WERI-Rb-1 (cell line): ENCODE measurements at regions not wholly inside any gene's neighbourhood (a gene's known extent, or its start where the extent isn't known, plus 50 kb on each side); places are given as distances from the start of the nearest gene placed in this dataset.

Experiments
- DNase-seq: peaks from one replicate; pipeline ENCODE4 v3.0.0-alpha.2; 2020
- H3K27ac ChIP-seq: fragments of 250-450 bp; sonication (Bioruptor Pico); 2 replicates; pipeline ENCODE4 v1.5.1; 2020; ENCODE audit warnings: mild to moderate bottlenecking, moderate library complexity
- H3K27me3 ChIP-seq: fragments of 250-450 bp; sonication (Bioruptor Pico); 2 replicates; pipeline ENCODE4 v1.5.1; 2021; ENCODE audit warnings: mild to moderate bottlenecking, low read depth, moderate library complexity; ENCODE audit not compliant: insufficient read depth, severe bottlenecking
- H3K36me3 ChIP-seq: fragments of 250-450 bp; sonication (Bioruptor Pico); 2 replicates; pipeline ENCODE4 v1.5.1; 2020; ENCODE audit warnings: mild to moderate bottlenecking, moderate library complexity
- H3K4me3 ChIP-seq: 2 replicates; pipeline ENCODE4 v1.5.1; 2011; ENCODE audit warnings: low read depth, mild to moderate bottlenecking, control low read depth, low read length
- H3K9me3 ChIP-seq: fragments of 250-450 bp; sonication (Bioruptor Pico); 2 replicates; pipeline ENCODE4 v1.5.1; 2021; ENCODE audit warnings: mild to moderate bottlenecking, moderate library complexity; ENCODE audit not compliant: severe bottlenecking
- TF ChIP-seq, protein P1 (sequence below): IDR thresholded peaks from 2 replicates; pipeline ENCODE4 v1.5.1; 2011; ENCODE audit warnings: low read depth, mild to moderate bottlenecking, control low read depth, inconsistent platforms, low read length

DNA sequence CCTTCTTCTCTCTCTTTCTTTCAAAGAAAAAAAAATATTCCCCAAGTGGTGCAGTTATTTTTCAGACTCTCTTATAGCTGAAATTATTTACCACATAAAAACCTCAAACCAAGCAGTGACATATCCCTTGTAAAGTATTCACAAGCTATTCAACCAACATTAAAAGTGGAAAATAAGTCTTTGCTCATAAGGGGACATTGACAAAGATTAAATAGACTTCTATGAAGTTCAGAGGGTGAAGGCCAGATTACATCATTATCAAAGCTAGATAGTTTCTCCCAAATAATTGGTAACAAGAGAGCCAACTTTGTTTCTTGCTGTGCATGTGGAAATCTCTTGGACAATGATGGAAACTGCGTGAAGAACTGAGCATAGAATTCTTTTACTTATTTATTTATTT lies 379.8 kb upstream of the RSPO3 start:
- Histone ChIP-seq H3K9me3 (no peaks in the 10 kb centered on the region), H3K27me3 (no peaks in the 10 kb centered on the region), H3K4me3 (no peak overlapping the region), H3K27ac (no peak overlapping the region), H3K36me3 (no peaks in the 10 kb centered on the region)
- DNase-seq = no peak
- TF ChIP-seq, protein P1, sequence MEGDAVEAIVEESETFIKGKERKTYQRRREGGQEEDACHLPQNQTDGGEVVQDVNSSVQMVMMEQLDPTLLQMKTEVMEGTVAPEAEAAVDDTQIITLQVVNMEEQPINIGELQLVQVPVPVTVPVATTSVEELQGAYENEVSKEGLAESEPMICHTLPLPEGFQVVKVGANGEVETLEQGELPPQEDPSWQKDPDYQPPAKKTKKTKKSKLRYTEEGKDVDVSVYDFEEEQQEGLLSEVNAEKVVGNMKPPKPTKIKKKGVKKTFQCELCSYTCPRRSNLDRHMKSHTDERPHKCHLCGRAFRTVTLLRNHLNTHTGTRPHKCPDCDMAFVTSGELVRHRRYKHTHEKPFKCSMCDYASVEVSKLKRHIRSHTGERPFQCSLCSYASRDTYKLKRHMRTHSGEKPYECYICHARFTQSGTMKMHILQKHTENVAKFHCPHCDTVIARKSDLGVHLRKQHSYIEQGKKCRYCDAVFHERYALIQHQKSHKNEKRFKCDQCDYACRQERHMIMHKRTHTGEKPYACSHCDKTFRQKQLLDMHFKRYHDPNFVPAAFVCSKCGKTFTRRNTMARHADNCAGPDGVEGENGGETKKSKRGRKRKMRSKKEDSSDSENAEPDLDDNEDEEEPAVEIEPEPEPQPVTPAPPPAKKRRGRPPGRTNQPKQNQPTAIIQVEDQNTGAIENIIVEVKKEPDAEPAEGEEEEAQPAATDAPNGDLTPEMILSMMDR = no peak

DNA sequence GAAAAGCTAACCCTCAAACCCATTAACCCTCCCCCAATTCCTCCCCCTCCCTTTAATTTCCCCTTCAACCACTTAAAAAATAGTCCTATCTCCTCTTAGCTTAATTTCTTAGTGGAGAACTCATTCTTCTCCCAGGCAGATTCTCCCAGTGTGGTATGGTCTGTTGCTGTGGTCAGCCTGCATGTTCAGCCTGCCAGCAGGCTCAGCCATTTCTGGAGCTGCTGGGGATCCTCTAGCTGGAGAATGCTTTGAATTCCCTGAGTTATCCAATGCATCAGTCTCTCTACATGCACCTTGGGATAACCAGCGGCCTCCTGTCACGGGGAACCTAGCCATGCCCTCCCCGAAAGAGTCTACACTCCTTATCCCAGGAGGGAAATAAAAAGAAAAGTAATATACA lies 375.4 kb upstream of the RSPO3 start:
- Histone ChIP-seq H3K27ac (no peak overlapping the region), H3K9me3 (no peaks in the 10 kb centered on the region), H3K4me3 (no peak overlapping the region), H3K36me3 (no peaks in the 10 kb centered on the region), H3K27me3 (no peaks in the 10 kb centered on the region)
- no peak for DNase-seq
- TF ChIP-seq, protein P1 = no peak

DNA sequence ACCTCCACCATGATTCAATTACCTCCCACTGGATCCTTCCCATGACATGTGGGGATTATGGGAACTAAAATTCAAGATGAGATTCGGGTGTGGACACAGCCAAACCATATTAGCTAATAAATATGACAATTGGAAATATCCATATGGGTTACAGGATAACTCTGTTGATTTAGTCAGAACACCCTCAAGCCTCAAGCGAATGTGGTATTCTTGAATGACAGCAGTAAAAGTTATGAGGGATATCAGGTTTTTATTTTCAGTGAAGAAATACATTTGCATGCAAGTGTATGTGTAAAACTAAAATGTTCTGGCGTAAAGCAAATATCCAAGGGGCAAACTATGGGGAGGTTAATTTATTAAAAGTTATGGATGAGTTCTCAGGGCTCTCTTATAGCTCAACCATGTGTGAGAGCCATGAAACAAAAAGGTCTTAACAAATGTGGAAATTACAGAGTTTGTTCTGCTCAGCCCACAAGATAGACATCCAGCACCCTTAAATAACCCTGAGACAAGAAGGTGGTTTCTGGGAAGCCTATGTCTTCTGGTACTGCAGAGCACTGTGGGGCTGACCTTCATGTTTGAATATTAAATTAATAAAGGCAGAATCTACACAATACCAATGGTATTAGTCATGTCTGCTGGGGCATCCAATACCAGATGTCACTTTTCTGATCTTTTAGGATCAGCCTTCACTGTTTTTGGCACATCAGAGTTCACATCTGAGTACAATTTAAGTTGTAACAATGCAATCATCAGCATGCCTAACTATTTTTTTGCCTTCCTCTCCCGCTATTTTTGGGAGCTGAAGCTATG lies 370.5 kb upstream of the RSPO3 start:
- no peak for DNase-seq
- H3K4me3 ChIP-seq = no peak overlapping the region

DNA sequence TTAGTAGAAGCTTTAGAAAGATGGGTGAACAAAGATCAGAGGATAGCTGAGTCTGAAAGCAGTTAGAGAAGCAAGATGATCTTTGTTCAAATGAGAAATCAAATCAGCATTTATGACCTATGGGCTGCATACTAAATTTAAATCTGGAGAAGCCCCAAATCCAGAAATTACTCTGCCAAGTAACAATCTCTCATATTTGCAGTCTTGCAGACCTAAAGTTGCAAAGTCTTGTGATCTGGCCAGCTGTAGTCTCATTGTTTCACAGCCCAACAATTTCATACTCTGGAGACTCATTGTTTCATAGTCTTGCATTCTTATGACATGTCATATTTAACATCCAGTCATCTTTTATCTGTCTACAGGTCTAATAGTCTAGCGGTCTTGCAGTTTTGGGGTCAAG lies 364.9 kb upstream of the RSPO3 start:
- Histone ChIP-seq H3K36me3 (no peaks in the 10 kb centered on the region), H3K4me3 (no peak overlapping the region), H3K27me3 (no peaks in the 10 kb centered on the region), H3K27ac (no peak overlapping the region), H3K9me3 (no peaks in the 10 kb centered on the region)
- DNase-seq = no peak
- TF ChIP-seq, protein P1 = no peak

More for the DNA sequence above, 370.5 kb upstream of the RSPO3 start:
- Histone ChIP-seq H3K27me3 (no peaks in the 10 kb centered on the region), H3K27ac (no peak overlapping the region), H3K9me3 (no peaks in the 10 kb centered on the region), H3K36me3 (no peaks in the 10 kb centered on the region)
- TF ChIP-seq, protein P1 = no peak

DNA sequence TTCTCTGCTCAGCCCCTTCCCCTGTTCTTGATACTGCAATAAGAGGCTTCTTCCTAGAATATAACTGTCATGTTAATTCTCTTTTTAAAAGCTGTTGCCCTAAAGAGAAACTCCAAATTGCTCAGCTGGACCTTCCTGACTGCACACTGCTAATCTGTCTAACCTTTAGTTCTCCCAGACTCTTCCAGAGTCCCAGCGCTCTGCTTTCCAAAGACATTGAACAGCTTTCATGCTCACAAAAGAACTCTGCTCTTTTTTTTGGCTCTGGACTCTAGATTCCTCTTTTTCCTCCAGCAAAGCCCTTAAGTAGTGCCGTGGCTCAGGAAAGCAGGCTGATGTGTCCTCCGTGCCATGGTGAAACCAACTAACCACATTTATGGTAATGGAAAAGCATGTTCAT lies 356.6 kb upstream of the RSPO3 start:
- H3K36me3 ChIP-seq = no peaks in the 10 kb centered on the region
- H3K27me3 ChIP-seq = no peaks in the 10 kb centered on the region
- TF ChIP-seq, protein P1 = no peak
- H3K4me3 ChIP-seq = no peak overlapping the region
- no peaks in the 10 kb centered on the region for H3K9me3 ChIP-seq
- H3K27ac ChIP-seq = no peak overlapping the region
- DNase-seq = no peak

DNA sequence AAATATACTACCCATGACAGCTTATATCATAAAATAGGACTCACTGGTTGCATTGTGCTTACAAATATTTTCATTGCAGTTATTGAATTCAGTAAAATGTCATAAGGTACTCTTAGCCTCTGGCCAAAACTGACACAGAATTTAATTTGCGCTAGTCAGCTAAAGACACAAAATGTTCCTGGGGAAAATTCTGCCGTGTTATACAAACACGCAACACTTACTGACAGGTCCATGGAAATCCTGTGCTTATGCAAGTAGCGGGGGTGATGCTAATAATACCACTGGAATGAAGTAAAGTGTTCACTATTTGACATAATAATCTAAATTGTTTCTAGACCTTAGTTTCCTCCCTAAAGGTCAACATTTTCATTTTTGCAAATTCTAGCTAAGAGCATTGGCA lies 354.4 kb upstream of the RSPO3 start:
- no peak for DNase-seq
- H3K4me3 ChIP-seq = no peak overlapping the region
- no peak overlapping the region for H3K27ac ChIP-seq
- H3K36me3 ChIP-seq = no peaks in the 10 kb centered on the region
- no peaks in the 10 kb centered on the region for H3K27me3 ChIP-seq
- TF ChIP-seq, protein P1 = no peak
- H3K9me3 ChIP-seq = no peaks in the 10 kb centered on the region
